WTC11 (cell line): ENCODE measurements at regions not wholly inside any gene's neighbourhood (a gene's known extent, or its start where the extent isn't known, plus 50 kb on each side); places are given as distances from the start of the nearest gene placed in this dataset.

ENCODE experiments used
- ATAC-seq: fragments of 200-7000 bp; cut with Tn5 transposase; 2 replicates; pipeline ENCODE4 v1.10.0; 2021; ENCODE audit warnings: mild to moderate bottlenecking, moderate library complexity
- CTCF ChIA-PET: fragments of 300-600 bp; sonication (Branson Sonifier 250); formaldehyde crosslinking; loops from one replicate; lab custom pipeline; 2021; ENCODE audit warnings: antibody characterized with exemption; lab: Charles Lee
- POLR2A ChIA-PET: fragments of 350-600 bp; sonication (Branson Sonifier 250); formaldehyde crosslinking; loops from one replicate; lab custom pipeline; 2021; ENCODE audit warnings: antibody characterized with exemption; lab: Charles Lee
- DNase-seq: peaks from one replicate; pipeline ENCODE4 v3.0.0; 2021; ENCODE audit warnings: low spot score
- H3K27ac Mint-ChIP-seq: 2 replicates; pipeline ENCODE4 v1.8.0; 2021; ENCODE audit warnings: mixed read lengths
- H3K27me3 Mint-ChIP-seq: 2 replicates; pipeline ENCODE4 v1.8.0; 2021; ENCODE audit warnings: low read depth, mild to moderate bottlenecking, moderate library complexity, mixed read lengths
- H3K36me3 Mint-ChIP-seq: 2 replicates; pipeline ENCODE4 v1.8.0; 2021; ENCODE audit warnings: mixed read lengths
- H3K4me1 Mint-ChIP-seq: 2 replicates; pipeline ENCODE4 v1.8.0; 2022; ENCODE audit warnings: mixed read lengths
- H3K4me3 Mint-ChIP-seq: 2 replicates; pipeline ENCODE4 v1.8.0; 2021; ENCODE audit warnings: mild to moderate bottlenecking, moderate library complexity, mixed read lengths
- H3K9me3 Mint-ChIP-seq: 2 replicates; pipeline ENCODE4 v1.8.0; 2021; ENCODE audit warnings: mixed read lengths
- ATF1 ChIP-seq: sonication (generic); formaldehyde crosslinking; IDR thresholded peaks from 2 replicates; pipeline ENCODE4 v1.8.1; 2023; ENCODE audit warnings: mild to moderate bottlenecking, moderate library complexity, missing genetic modification reagents
- CREB1 ChIP-seq: sonication (generic); formaldehyde crosslinking; IDR thresholded peaks from 2 replicates; pipeline ENCODE4 v1.8.0; 2023; ENCODE audit warnings: mild to moderate bottlenecking, missing genetic modification reagents
- CREM ChIP-seq: sonication (generic); formaldehyde crosslinking; IDR thresholded peaks from 2 replicates; pipeline ENCODE4 v1.8.1; 2022; ENCODE audit warnings: mild to moderate bottlenecking, missing genetic modification reagents, moderate library complexity
- ELF4 ChIP-seq: sonication (generic); formaldehyde crosslinking; IDR thresholded peaks from 2 replicates; pipeline ENCODE4 v1.8.1; 2022; ENCODE audit warnings: low read depth, mild to moderate bottlenecking, moderate library complexity, missing genetic modification reagents
- EMX1 ChIP-seq: fragments of 250-450 bp; sonication (Bioruptor Pico); IDR thresholded peaks from 2 replicates; pipeline ENCODE4 v1.8.0; 2021; ENCODE audit warnings: mild to moderate bottlenecking
- OVOL2 ChIP-seq: fragments of 250-450 bp; sonication (Bioruptor Pico); IDR thresholded peaks from 2 replicates; pipeline ENCODE4 v1.9.0; 2021; ENCODE audit warnings: mild to moderate bottlenecking, borderline replicate concordance
- PRRX2 ChIP-seq: fragments of 250-450 bp; sonication (Bioruptor Pico); IDR thresholded peaks from 2 replicates; pipeline ENCODE4 v1.8.0; 2021; ENCODE audit warnings: mild to moderate bottlenecking
- SMAD4 ChIP-seq: sonication (generic); formaldehyde crosslinking; IDR thresholded peaks from 2 replicates; pipeline ENCODE4 v1.8.0; 2022; ENCODE audit warnings: mild to moderate bottlenecking, missing genetic modification reagents
- TP53 ChIP-seq: sonication (generic); formaldehyde crosslinking; IDR thresholded peaks from 2 replicates; pipeline ENCODE4 v1.8.1; 2023; ENCODE audit warnings: mild to moderate bottlenecking, missing genetic modification reagents
- TF ChIP-seq, protein P1 (sequence below): sonication (generic); formaldehyde crosslinking; IDR thresholded peaks from 2 replicates; pipeline ENCODE4 v1.8.1; 2022; ENCODE audit warnings: low read depth, mild to moderate bottlenecking, moderate library complexity, missing genetic modification reagents, borderline replicate concordance
- TF ChIP-seq, protein P2 (sequence below): sonication (generic); formaldehyde crosslinking; conservative IDR thresholded peaks from 2 replicates; pipeline ENCODE4 v1.8.1; 2022; ENCODE audit warnings: mild to moderate bottlenecking, missing genetic modification reagents
- TF ChIP-seq, protein P3 (sequence below): sonication (generic); formaldehyde crosslinking; conservative IDR thresholded peaks from 2 replicates; pipeline ENCODE4 v1.8.1; 2023; ENCODE audit warnings: mild to moderate bottlenecking, low read depth, missing genetic modification reagents, moderate library complexity
- TF ChIP-seq, protein P4 (sequence below): sonication (generic); formaldehyde crosslinking; IDR thresholded peaks from 2 replicates; pipeline ENCODE4 v1.8.1; 2023; ENCODE audit warnings: mild to moderate bottlenecking, missing genetic modification reagents, borderline replicate concordance
- TF ChIP-seq, protein P5 (sequence below): sonication (generic); formaldehyde crosslinking; IDR thresholded peaks from 2 replicates; pipeline ENCODE4 v1.8.0; 2022; ENCODE audit warnings: mild to moderate bottlenecking, missing genetic modification reagents
- TF ChIP-seq, protein P6 (sequence below): sonication (generic); formaldehyde crosslinking; IDR thresholded peaks from 2 replicates; pipeline ENCODE4 v1.8.1; 2022; ENCODE audit warnings: mild to moderate bottlenecking, missing genetic modification reagents, moderate library complexity, borderline replicate concordance

DNA sequence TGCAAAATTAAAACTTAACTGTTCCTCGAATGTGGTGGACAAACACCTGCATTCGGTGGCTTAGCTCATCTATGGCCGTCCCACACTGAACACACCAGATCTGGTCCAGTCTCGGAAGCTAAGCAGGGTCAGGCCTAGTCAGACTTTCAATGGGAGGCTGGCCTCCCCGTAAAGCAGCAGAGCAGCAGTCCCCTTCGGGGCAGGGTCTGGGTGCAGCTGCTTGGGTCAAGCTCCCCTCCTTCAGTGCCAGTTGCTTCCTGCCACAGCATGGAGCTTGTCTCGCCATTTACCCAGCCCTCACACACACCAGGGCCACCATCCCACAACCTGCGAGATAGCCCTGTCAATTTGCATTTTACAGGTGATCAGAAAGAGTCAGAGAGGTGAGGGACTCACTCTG lies 93.2 kb downstream of the TUBA3C start (continued):
- TF ChIP-seq, protein P1, sequence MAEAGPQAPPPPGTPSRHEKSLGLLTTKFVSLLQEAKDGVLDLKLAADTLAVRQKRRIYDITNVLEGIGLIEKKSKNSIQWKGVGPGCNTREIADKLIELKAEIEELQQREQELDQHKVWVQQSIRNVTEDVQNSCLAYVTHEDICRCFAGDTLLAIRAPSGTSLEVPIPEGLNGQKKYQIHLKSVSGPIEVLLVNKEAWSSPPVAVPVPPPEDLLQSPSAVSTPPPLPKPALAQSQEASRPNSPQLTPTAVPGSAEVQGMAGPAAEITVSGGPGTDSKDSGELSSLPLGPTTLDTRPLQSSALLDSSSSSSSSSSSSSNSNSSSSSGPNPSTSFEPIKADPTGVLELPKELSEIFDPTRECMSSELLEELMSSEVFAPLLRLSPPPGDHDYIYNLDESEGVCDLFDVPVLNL, result no peak
- no peak for TF ChIP-seq OVOL2
- TF ChIP-seq, all 79 proteins: peak for 0

DNA sequence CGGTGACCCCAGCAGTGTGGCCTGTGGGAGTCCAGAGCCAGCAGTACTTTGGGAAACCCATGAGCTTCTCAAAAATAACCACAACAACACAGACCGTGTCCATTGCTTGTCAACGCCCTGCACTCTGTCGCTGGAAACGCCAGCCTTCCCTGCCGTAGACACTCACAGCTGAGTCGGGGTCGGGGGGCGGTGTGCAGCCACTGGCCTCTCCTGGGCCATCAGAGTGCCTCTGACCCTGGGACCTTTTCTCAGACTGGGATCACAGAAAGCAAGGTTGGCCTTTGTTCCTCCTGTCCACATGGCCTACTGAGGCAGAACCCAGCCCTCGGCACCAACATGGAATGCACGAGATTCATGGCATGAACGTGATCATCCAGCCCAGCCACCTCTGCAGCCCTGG lies 95.7 kb downstream of the TUBA3C start:
- ATAC-seq (no peak), DNase-seq (no peak)
- H3K36me3 Mint-ChIP-seq, result peaks cover 80% of the 10 kb centered on the region
- peaks cover 36% of the 10 kb centered on the region for H3K27me3 Mint-ChIP-seq
- no peak for TF ChIP-seq PRRX2 (CRISPR knock-in tag)
- no peak for TF ChIP-seq EMX1 (CRISPR knock-in tag)
- TF ChIP-seq, protein P2, sequence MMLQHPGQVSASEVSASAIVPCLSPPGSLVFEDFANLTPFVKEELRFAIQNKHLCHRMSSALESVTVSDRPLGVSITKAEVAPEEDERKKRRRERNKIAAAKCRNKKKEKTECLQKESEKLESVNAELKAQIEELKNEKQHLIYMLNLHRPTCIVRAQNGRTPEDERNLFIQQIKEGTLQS (CRISPR knock-in tag), result no peak
- TF ChIP-seq ELF4 (CRISPR knock-in tag), result no peak
- no peak for TF ChIP-seq CREM (CRISPR knock-in tag)
- no peak for TF ChIP-seq TP53 (CRISPR knock-in tag)
- TF ChIP-seq, protein P3, sequence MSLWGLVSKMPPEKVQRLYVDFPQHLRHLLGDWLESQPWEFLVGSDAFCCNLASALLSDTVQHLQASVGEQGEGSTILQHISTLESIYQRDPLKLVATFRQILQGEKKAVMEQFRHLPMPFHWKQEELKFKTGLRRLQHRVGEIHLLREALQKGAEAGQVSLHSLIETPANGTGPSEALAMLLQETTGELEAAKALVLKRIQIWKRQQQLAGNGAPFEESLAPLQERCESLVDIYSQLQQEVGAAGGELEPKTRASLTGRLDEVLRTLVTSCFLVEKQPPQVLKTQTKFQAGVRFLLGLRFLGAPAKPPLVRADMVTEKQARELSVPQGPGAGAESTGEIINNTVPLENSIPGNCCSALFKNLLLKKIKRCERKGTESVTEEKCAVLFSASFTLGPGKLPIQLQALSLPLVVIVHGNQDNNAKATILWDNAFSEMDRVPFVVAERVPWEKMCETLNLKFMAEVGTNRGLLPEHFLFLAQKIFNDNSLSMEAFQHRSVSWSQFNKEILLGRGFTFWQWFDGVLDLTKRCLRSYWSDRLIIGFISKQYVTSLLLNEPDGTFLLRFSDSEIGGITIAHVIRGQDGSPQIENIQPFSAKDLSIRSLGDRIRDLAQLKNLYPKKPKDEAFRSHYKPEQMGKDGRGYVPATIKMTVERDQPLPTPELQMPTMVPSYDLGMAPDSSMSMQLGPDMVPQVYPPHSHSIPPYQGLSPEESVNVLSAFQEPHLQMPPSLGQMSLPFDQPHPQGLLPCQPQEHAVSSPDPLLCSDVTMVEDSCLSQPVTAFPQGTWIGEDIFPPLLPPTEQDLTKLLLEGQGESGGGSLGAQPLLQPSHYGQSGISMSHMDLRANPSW (CRISPR knock-in tag), result no peak
- TF ChIP-seq, protein P1, result no peak
- TF ChIP-seq, protein P4, sequence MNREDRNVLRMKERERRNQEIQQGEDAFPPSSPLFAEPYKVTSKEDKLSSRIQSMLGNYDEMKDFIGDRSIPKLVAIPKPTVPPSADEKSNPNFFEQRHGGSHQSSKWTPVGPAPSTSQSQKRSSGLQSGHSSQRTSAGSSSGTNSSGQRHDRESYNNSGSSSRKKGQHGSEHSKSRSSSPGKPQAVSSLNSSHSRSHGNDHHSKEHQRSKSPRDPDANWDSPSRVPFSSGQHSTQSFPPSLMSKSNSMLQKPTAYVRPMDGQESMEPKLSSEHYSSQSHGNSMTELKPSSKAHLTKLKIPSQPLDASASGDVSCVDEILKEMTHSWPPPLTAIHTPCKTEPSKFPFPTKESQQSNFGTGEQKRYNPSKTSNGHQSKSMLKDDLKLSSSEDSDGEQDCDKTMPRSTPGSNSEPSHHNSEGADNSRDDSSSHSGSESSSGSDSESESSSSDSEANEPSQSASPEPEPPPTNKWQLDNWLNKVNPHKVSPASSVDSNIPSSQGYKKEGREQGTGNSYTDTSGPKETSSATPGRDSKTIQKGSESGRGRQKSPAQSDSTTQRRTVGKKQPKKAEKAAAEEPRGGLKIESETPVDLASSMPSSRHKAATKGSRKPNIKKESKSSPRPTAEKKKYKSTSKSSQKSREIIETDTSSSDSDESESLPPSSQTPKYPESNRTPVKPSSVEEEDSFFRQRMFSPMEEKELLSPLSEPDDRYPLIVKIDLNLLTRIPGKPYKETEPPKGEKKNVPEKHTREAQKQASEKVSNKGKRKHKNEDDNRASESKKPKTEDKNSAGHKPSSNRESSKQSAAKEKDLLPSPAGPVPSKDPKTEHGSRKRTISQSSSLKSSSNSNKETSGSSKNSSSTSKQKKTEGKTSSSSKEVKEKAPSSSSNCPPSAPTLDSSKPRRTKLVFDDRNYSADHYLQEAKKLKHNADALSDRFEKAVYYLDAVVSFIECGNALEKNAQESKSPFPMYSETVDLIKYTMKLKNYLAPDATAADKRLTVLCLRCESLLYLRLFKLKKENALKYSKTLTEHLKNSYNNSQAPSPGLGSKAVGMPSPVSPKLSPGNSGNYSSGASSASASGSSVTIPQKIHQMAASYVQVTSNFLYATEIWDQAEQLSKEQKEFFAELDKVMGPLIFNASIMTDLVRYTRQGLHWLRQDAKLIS (CRISPR knock-in tag), result no peak
- TF ChIP-seq ATF1 (CRISPR knock-in tag), result no peak
- TF ChIP-seq, protein P5, sequence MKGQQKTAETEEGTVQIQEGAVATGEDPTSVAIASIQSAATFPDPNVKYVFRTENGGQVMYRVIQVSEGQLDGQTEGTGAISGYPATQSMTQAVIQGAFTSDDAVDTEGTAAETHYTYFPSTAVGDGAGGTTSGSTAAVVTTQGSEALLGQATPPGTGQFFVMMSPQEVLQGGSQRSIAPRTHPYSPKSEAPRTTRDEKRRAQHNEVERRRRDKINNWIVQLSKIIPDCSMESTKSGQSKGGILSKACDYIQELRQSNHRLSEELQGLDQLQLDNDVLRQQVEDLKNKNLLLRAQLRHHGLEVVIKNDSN (CRISPR knock-in tag), result no peak
- no peak for TF ChIP-seq CREB1 (CRISPR knock-in tag)
- no peak for TF ChIP-seq OVOL2
- no peak for TF ChIP-seq SMAD4 (CRISPR knock-in tag)
- peaks cover 70% of the 10 kb centered on the region for H3K9me3 Mint-ChIP-seq
- no peaks in the 10 kb centered on the region for H3K4me1 Mint-ChIP-seq
- no peak overlapping the region for H3K27ac Mint-ChIP-seq
- ChIA-PET CTCF (no interaction called here), POLR2A (no interaction called here)
- H3K4me3 Mint-ChIP-seq, result no peak overlapping the region

DNA sequence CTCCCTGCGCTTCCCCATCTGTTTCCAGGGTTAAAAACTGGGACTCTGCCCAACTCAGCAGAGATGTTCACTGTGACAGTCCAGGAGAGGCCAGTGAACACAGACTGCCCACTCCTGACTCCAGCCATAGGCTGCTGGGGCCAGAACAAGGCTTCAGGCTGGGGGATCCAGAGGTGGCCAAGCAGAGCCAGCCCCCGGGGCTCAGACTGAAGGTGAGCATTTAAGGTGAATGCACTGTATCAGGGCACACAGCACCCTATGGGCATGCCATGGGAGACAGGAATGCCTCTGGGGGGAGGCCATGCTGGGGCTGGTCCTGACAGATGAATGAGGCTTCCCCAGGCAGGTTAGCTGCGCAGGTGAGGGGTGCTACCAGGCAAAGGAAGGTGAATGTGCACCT lies 96.4 kb downstream of the TUBA3C start:
- ChIA-PET CTCF (no interaction called here), POLR2A (no interaction called here)
- no peak overlapping the region for H3K27ac Mint-ChIP-seq
- DNase-seq, result no peak
- H3K4me3 Mint-ChIP-seq, result no peak overlapping the region
- H3K4me1 Mint-ChIP-seq, result no peaks in the 10 kb centered on the region
- TF ChIP-seq, protein P6, sequence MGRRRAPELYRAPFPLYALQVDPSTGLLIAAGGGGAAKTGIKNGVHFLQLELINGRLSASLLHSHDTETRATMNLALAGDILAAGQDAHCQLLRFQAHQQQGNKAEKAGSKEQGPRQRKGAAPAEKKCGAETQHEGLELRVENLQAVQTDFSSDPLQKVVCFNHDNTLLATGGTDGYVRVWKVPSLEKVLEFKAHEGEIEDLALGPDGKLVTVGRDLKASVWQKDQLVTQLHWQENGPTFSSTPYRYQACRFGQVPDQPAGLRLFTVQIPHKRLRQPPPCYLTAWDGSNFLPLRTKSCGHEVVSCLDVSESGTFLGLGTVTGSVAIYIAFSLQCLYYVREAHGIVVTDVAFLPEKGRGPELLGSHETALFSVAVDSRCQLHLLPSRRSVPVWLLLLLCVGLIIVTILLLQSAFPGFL (CRISPR knock-in tag), result no peak
- H3K36me3 Mint-ChIP-seq, result peaks cover 83% of the 10 kb centered on the region
- ATAC-seq, result no peak
- H3K9me3 Mint-ChIP-seq, result peaks cover 76% of the 10 kb centered on the region
- peaks cover 36% of the 10 kb centered on the region for H3K27me3 Mint-ChIP-seq
